ENCODE measurements at regions not wholly inside any gene's neighbourhood (a gene's known extent, or its start where the extent isn't known, plus 50 kb on each side); places are given as distances from the start of the nearest gene placed in this dataset.

DNA sequence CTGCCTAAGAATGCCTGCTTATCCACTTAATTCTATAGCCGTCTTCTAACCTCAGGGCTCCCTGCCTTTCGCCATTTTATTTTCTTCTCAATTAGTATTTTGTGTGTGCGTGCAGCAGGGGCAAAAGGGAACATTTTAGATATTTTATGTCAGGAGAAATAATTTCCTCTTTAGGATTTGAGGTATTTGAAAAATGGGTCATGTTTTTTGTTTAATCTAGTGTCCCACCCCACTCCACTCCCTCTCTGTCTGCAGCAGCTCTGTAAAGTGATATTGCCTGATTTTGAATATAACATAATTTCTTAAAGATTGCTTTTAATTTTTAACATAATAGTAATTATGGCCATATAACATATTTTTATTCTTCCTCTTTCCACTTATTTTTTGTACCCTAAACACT, 593.2 kb upstream of the DPPA4 start:
- TF ChIP-seq POLR2AphosphoS5 (IDR thresholded peaks at IDR 0.05; ENCODE audit: low read depth, low read length), result no peak
- TF ChIP-seq TAF1 (IDR thresholded peaks at IDR 0.05; ENCODE audit: borderline replicate concordance, low read depth, low read length), result no peak
- no peak for TF ChIP-seq POLR2A (IDR thresholded peaks at IDR 0.05; ENCODE audit: low read depth, low read length)

Data from GM12892 (cell line).